HL-60 (cell line): ENCODE measurements at regions not wholly inside any gene's neighbourhood (a gene's known extent, or its start where the extent isn't known, plus 50 kb on each side); places are given as distances from the start of the nearest gene placed in this dataset.

Experiments used
- DNase-seq, 2 experiments: peaks; one replicate each; pipeline ENCODE4 v3.0.0-alpha.2; 2010 to 2020; ENCODE audit warnings: low read depth in 1 of 2, low spot score in 1 of 2
- H3K27ac ChIP-seq: fragments of 250-450 bp; sonication (Bioruptor Pico); replicated peaks from 2 replicates; pipeline ENCODE4 v1.5.1; 2020; ENCODE audit warnings: mild to moderate bottlenecking, moderate library complexity
- H3K27me3 ChIP-seq: fragments of 250-450 bp; sonication (Bioruptor Pico); 2 replicates; pipeline ENCODE4 v1.5.1; 2021; ENCODE audit warnings: mild to moderate bottlenecking, moderate library complexity; ENCODE audit not compliant: insufficient read depth, poor library complexity, severe bottlenecking
- H3K4me3 ChIP-seq: replicated peaks from 2 replicates; pipeline ENCODE4 v1.5.1; 2011; ENCODE audit warnings: mild to moderate bottlenecking, control low read depth, low read length; ENCODE audit not compliant: insufficient read depth
- GABPA ChIP-seq: IDR thresholded peaks from 2 replicates; pipeline ENCODE4 v1.6.1; 2012; ENCODE audit warnings: low read depth
- POLR2AphosphoS5 ChIP-seq: IDR thresholded peaks from 2 replicates; pipeline ENCODE4 v1.6.1; 2012; ENCODE audit warnings: low read depth
- SPI1 ChIP-seq: IDR thresholded peaks from 2 replicates; pipeline ENCODE4 v1.6.1; 2012; ENCODE audit warnings: low read depth, mild to moderate bottlenecking, borderline replicate concordance
- TF ChIP-seq, protein P1 (sequence below): IDR thresholded peaks from one replicate; pipeline ENCODE4 v1.5.1; 2011; ENCODE audit warnings: low read length, control low read depth, inconsistent platforms; ENCODE audit not compliant: insufficient read depth
- TF ChIP-seq, protein P2 (sequence below): IDR thresholded peaks from 2 replicates; pipeline ENCODE4 v1.6.1; 2012; ENCODE audit warnings: low read depth; ENCODE audit not compliant: insufficient replicate concordance

GRCh38 chr10:33026422-33026821, 68.4 kb upstream of the ITGB1 start:
- H3K27ac ChIP-seq = no peak overlapping the region
- TF ChIP-seq, protein P1, sequence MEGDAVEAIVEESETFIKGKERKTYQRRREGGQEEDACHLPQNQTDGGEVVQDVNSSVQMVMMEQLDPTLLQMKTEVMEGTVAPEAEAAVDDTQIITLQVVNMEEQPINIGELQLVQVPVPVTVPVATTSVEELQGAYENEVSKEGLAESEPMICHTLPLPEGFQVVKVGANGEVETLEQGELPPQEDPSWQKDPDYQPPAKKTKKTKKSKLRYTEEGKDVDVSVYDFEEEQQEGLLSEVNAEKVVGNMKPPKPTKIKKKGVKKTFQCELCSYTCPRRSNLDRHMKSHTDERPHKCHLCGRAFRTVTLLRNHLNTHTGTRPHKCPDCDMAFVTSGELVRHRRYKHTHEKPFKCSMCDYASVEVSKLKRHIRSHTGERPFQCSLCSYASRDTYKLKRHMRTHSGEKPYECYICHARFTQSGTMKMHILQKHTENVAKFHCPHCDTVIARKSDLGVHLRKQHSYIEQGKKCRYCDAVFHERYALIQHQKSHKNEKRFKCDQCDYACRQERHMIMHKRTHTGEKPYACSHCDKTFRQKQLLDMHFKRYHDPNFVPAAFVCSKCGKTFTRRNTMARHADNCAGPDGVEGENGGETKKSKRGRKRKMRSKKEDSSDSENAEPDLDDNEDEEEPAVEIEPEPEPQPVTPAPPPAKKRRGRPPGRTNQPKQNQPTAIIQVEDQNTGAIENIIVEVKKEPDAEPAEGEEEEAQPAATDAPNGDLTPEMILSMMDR = no peak
- TF ChIP-seq, protein P2, sequence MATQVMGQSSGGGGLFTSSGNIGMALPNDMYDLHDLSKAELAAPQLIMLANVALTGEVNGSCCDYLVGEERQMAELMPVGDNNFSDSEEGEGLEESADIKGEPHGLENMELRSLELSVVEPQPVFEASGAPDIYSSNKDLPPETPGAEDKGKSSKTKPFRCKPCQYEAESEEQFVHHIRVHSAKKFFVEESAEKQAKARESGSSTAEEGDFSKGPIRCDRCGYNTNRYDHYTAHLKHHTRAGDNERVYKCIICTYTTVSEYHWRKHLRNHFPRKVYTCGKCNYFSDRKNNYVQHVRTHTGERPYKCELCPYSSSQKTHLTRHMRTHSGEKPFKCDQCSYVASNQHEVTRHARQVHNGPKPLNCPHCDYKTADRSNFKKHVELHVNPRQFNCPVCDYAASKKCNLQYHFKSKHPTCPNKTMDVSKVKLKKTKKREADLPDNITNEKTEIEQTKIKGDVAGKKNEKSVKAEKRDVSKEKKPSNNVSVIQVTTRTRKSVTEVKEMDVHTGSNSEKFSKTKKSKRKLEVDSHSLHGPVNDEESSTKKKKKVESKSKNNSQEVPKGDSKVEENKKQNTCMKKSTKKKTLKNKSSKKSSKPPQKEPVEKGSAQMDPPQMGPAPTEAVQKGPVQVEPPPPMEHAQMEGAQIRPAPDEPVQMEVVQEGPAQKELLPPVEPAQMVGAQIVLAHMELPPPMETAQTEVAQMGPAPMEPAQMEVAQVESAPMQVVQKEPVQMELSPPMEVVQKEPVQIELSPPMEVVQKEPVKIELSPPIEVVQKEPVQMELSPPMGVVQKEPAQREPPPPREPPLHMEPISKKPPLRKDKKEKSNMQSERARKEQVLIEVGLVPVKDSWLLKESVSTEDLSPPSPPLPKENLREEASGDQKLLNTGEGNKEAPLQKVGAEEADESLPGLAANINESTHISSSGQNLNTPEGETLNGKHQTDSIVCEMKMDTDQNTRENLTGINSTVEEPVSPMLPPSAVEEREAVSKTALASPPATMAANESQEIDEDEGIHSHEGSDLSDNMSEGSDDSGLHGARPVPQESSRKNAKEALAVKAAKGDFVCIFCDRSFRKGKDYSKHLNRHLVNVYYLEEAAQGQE = no peak
- TF ChIP-seq POLR2AphosphoS5 = no peak
- TF ChIP-seq GABPA = no peak
- TF ChIP-seq SPI1 = no peak
- no peaks in the 10 kb centered on the region for H3K27me3 ChIP-seq
- DNase-seq = no peak
- no peak overlapping the region for H3K4me3 ChIP-seq

GRCh38 chr10:33025910-33026309, 67.9 kb upstream of the ITGB1 start:
- no peak overlapping the region for H3K27ac ChIP-seq
- no peak overlapping the region for H3K4me3 ChIP-seq
- DNase-seq = no peak
- H3K27me3 ChIP-seq = no peaks in the 10 kb centered on the region
- TF ChIP-seq GABPA (no peak), POLR2AphosphoS5 (no peak)

DNA sequence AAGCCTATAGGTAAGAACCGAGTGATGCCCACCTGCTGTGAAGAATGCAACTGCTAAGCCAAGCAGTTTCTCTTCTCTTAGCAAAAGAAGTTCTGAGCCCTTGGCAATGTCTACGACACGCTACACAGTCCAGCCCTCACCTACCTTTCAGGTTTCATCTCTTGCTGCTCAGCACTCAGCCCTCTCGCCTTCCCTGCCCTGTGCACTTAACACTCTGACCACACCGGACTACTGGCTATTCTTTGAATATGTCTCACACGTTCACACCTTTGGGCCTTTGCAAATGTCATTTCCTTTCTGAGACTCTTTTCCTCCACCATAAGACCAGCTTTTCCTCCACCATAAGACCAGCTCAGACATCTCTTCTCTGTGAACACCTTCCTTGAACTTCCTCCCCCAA, 67.0 kb upstream of the ITGB1 start:
- H3K4me3 ChIP-seq = no peak overlapping the region

GRCh38 chr10:33022691-33023090, 64.7 kb upstream of the ITGB1 start:
- H3K27ac ChIP-seq = no peak overlapping the region
- no peaks in the 10 kb centered on the region for H3K27me3 ChIP-seq
- DNase-seq = no peak
- H3K4me3 ChIP-seq = no peak overlapping the region
- no peak for TF ChIP-seq POLR2AphosphoS5
- TF ChIP-seq GABPA = no peak
- TF ChIP-seq, protein P1 = no peak
- TF ChIP-seq SPI1 = no peak
- TF ChIP-seq, protein P2 = no peak

More for the DNA sequence above, 67.0 kb upstream of the ITGB1 start:
- H3K27me3 ChIP-seq = no peaks in the 10 kb centered on the region
- H3K27ac ChIP-seq = no peak overlapping the region
- TF ChIP-seq SPI1 (no peak), GABPA (no peak), POLR2AphosphoS5 (no peak)
- TF ChIP-seq, protein P2 = no peak
- TF ChIP-seq, protein P1 = no peak
- no peak for DNase-seq
